ENCODE measurements at regions not wholly inside any gene's neighbourhood (a gene's known extent, or its start where the extent isn't known, plus 50 kb on each side); places are given as distances from the start of the nearest gene placed in this dataset.
"Not testable (repeated sequence)": the region's sequence is repeated elsewhere in the genome, so short reads cannot be mapped to it uniquely, and the experiment has no call there.

DNA sequence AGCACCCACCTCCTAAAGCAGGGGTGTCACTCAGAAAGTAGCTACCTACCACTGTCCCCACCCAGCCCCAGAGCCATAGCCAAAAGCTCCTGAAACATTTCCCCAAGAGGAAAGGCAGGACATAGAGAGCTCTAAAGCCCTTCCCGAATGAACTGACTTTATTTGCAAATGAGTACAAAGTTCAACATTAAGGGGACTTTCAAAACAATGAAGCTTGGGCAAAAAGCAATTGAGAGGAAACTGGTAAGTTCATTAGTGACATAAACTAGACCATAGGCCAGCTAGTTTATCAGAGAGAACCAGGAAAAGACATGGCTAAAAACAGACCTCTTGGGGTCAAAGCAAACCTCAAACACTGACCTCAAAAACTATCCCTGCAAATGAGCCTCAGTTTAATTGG, 72.7 kb downstream of the IGLL5 start:
- no peak overlapping the region for H3K4me3 ChIP-seq (ENCODE audit: low read depth, low read length)
- DNase-seq (ENCODE audit: low read depth), result no peak
- TF ChIP-seq, protein P1, sequence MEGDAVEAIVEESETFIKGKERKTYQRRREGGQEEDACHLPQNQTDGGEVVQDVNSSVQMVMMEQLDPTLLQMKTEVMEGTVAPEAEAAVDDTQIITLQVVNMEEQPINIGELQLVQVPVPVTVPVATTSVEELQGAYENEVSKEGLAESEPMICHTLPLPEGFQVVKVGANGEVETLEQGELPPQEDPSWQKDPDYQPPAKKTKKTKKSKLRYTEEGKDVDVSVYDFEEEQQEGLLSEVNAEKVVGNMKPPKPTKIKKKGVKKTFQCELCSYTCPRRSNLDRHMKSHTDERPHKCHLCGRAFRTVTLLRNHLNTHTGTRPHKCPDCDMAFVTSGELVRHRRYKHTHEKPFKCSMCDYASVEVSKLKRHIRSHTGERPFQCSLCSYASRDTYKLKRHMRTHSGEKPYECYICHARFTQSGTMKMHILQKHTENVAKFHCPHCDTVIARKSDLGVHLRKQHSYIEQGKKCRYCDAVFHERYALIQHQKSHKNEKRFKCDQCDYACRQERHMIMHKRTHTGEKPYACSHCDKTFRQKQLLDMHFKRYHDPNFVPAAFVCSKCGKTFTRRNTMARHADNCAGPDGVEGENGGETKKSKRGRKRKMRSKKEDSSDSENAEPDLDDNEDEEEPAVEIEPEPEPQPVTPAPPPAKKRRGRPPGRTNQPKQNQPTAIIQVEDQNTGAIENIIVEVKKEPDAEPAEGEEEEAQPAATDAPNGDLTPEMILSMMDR (IDR thresholded peaks at IDR 0.05; ENCODE audit: insufficient read depth, low read depth, low read length, missing control alignments), result no peak

DNA sequence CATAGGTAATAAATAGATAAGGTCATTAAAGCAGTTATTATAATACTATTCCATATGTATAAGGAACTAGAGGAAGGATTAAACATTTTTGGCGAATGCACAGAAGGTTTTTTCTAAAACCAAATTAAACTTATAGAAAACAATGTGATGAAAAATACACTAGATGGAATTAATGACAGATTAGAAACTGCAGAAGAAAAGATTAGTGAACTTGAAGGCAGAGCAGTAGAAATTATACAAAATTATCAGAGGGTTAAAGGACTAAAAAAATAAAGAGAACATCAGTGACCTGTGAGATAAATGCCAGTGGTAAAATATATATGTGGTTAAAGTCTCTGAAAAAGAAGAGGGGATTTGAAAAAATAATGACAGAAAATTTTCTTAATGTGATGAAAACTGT, 74.0 kb downstream of the IGLL5 start:
- no peak for DNase-seq (ENCODE audit: low read depth)
- TF ChIP-seq, protein P1 (IDR thresholded peaks at IDR 0.05; ENCODE audit: insufficient read depth, low read depth, low read length, missing control alignments), result no peak
- no peak overlapping the region for H3K4me3 ChIP-seq (ENCODE audit: low read depth, low read length)

DNA sequence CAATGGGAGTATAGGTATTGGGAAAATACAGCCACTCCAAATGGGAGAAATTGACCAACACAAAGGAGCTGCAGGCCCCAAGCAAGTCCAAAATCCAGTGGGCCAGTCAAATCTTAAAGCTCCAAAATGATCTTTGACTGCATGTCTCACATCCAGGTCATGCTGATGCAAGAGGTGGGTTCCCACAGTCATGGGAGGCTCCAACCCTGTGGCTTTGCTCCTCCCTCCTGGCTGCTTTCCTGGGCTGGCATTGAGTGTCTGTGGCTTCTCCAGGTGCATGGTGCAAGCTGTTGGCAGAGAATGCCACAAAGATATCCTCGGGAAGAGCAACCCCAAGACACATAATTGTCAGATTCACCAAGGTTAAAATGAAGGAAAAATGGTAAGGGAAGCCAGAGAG, 80.8 kb downstream of the IGLL5 start:
- H3K4me3 ChIP-seq (ENCODE audit: low read depth, low read length), result no peak overlapping the region
- TF ChIP-seq, protein P1 (IDR thresholded peaks at IDR 0.05; ENCODE audit: insufficient read depth, low read depth, low read length, missing control alignments), result no peak
- DNase-seq (ENCODE audit: low read depth), result no peak

DNA sequence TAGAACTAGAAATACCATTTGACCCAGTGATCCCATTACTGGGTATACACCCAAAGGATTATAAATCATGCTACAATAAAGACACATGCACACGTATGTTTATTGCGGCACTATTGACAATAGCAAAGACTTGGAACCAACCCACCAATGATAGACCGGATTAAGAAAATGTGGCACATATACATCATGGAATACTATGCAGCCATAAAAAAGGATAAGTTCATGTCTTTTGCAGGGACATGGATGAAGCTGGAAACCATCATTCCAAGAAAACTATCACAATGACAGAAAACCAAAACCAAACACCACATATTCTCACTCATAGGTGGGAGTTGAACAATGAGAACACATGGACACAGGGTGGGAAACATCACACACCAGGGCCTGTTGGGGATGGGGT, 85.0 kb downstream of the IGLL5 start:
- DNase-seq (ENCODE audit: low read depth); H3K4me3 ChIP-seq (ENCODE audit: low read depth, low read length): not testable (repeated sequence)

DNA sequence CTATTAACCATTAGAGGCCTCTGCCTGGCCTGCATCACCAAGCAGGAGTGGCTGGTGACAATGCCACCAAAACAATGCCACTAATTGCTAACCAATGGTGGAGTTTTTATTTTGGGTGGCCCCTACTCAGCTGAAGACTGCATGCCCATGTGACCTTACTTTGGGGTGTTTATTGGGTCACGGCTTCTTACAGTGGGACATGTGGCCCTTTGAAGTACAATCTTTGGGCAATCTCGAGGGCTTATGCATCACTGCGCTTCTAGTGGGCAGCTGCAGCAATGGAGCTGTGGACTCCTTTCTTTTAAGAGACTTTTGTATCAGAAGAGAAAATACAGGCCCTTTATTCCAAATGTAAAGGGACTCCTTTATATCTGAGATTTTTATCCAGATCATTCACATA, 85.7 kb downstream of the IGLL5 start:
- no peak overlapping the region for H3K4me3 ChIP-seq (ENCODE audit: low read depth, low read length)
- no peak for DNase-seq (ENCODE audit: low read depth)
- TF ChIP-seq, protein P1 (IDR thresholded peaks at IDR 0.05; ENCODE audit: insufficient read depth, low read depth, low read length, missing control alignments), result no peak

DNA sequence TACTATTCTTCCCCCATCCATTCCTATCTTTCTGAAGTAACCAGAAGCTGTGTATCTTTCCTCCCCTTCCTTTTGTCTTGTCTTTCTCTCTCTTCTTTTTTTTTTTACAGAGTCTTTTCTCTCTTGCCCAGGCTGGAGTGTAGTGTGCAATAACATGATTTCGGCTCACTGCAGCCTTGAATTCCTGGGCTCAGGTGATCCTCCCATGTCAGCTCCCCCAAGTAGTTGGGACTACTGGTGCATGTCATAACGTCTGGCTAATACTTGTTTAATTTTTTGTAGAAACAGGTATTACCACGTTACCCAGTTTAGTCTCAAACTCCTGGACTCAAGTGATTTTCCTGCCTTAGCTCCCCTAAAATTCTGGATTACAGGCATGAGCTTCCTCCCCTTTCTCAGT, 86.5 kb downstream of the IGLL5 start:
- no peak for DNase-seq (ENCODE audit: low read depth)
- TF ChIP-seq, protein P1 (IDR thresholded peaks at IDR 0.05; ENCODE audit: insufficient read depth, low read depth, low read length, missing control alignments), result no peak
- no peak overlapping the region for H3K4me3 ChIP-seq (ENCODE audit: low read depth, low read length)

DNA sequence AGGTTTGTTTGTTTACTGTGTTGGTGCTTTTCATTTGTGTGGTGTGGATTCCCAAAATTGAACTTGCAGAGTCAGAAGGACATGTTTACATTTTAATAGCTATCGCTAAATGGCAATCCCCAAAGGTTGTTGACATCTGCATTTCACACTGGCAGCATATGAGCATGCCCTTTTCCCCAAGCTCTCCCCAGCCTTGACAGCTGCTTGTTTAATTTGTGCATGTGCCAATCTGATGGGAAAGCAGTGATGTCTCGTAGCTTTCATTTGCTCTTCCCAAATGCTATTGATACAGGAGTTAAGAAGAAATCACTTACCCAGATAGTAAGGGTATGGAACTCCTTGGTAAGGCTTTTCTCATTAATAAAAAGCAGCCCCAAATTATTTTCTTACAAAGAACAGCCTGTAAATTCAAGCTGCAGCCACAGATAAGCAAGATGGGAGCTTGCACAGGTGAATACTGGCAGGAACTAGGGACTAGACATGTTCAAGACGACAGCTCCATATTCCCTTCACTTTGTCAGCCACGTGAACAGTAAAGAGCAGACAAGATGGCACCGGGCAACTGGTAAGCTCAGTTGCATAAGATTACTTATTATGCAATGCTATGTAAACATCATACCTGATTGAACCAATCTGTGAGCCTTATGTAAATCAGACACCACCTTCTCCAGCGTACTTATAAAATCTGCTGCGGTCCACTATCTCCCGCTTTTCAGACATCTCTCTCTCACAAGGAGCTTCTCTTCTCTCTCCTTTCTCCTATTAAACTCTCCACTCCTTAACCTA, 87.4 kb downstream of the IGLL5 start:
- H3K4me3 ChIP-seq (ENCODE audit: low read depth, low read length), result no peak overlapping the region
- TF ChIP-seq, protein P1 (IDR thresholded peaks at IDR 0.05; ENCODE audit: insufficient read depth, low read depth, low read length, missing control alignments), result no peak
- no peak for DNase-seq (ENCODE audit: low read depth)
